Breast epithelium (tissue), 4 donors: ENCODE measurements at regions not wholly inside any gene's neighbourhood (a gene's known extent, or its start where the extent isn't known, plus 50 kb on each side); places are given as distances from the start of the nearest gene placed in this dataset.
"Not testable (repeated sequence)": the region's sequence is repeated elsewhere in the genome, so short reads cannot be mapped to it uniquely, and the experiment has no call there.

Source experiments
- DNase-seq, 2 donors: peaks; one replicate each; pipeline ENCODE4 v3.0.0-alpha.2; 2019; ENCODE audit warnings: low spot score in 2 of 2
- H3K27ac ChIP-seq, 2 donors: fragments of 200-600 bp; sonication (generic) in 1 of 2; one replicate each; pipeline ENCODE4 v1.5.1; 2016 to 2019; ENCODE audit warnings: mild to moderate bottlenecking in 1 of 2
- H3K27me3 ChIP-seq, 2 donors: fragments of 200-600 bp; sonication (generic) in 1 of 2; one replicate each; pipeline versions ENCODE4 v1.5.1 to v1.6.0; 2017 to 2019; ENCODE audit warnings: control low read depth in 1 of 2, mild to moderate bottlenecking in 1 of 2
- H3K36me3 ChIP-seq: fragments of 200-600 bp; one replicate; pipeline ENCODE4 v1.5.1; 2019
- H3K4me1 ChIP-seq, 2 donors: fragments of 200-600 bp; sonication (generic); one replicate each; pipeline ENCODE4 v1.5.1; 2016 to 2019; ENCODE audit warnings: control low read depth in 1 of 2
- H3K4me3 ChIP-seq, 3 donors: fragments of 200-600 bp; sonication (generic); 1 replicate in 2 of 3; 2 replicates in 1 of 3; pipeline ENCODE4 v1.5.1; 2016 to 2019; ENCODE audit warnings: mild to moderate bottlenecking in 3 of 3, moderate library complexity in 2 of 3
- H3K9me3 ChIP-seq, 2 donors: fragments of 200-600 bp; sonication (generic) in 1 of 2; one replicate each; pipeline ENCODE4 v1.5.1; 2016 to 2019; ENCODE audit warnings: control low read depth in 1 of 2
- CTCF ChIP-seq, 3 donors: fragments of 450-650 bp; IDR thresholded peaks; one replicate each; pipeline ENCODE4 v1.5.1; 2016 to 2017; ENCODE audit warnings: antibody characterized with exemption in 3 of 3, mild to moderate bottlenecking in 3 of 3, moderate library complexity in 3 of 3
- POLR2A ChIP-seq: fragments of 450-650 bp; IDR thresholded peaks from one replicate; pipeline ENCODE4 v1.6.1; 2016; ENCODE audit warnings: antibody characterized with exemption, mild to moderate bottlenecking, moderate library complexity
- POLR2AphosphoS5 ChIP-seq, 3 donors: sonication (generic); formaldehyde crosslinking; IDR thresholded peaks; one replicate each; pipeline ENCODE4 v1.6.1; 2017; ENCODE audit warnings: antibody characterized with exemption in 3 of 3
- intact Hi-C: fragments of 100-400 bp; cut with DNase I; formaldehyde crosslinking; loops from one replicate; pipeline ENCODE4 v1.15.1; 2023; ENCODE audit warnings: low total_unique reads

DNA sequence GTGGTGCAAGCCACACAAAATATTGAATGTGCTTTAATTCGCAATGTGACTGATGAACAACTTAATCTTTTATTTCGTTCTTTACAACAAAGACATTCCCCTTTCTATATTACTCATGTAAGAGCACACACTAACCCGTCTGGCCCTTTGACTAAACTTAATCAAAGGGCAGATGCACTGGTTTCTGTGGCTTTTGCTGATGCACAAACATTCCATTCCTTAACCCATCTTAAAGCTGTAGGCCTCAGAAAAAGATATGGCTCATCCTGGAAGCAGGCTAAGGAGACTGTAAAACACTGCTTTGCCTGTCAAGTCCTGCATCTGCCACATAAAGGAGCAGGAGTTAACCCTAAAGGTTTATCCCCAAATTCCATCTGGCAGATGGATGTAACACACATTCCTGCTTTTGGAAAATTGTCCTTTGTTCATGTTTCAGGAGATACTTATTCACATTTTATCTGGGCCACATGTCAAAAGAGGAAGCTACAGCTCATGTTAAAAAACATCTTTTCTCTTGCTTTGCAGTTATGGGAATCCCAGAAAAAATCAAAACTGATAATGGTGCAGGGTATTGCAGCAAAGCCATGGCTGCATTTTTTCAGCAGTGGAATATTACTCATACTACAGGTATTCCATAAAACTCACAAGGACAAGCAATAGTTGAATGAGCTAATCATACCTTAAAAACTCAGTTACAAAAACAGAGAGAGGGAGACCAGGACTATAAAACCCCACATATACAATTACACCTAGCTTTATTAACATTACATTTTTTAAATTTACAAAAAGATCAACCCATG, 137.2 kb downstream of the AHSP start:
- H3K36me3 ChIP-seq: no peaks in the 10 kb centered on the region
- intact Hi-C loops: no loop called here
- DNase-seq: no peak
- no peak overlapping the region for H3K4me3 ChIP-seq
- H3K4me1 ChIP-seq: no peaks in the 10 kb centered on the region
- peaks cover 6 to 20% of the 10 kb centered on the region in 2 donors for H3K9me3 ChIP-seq
- H3K27me3 ChIP-seq: no peaks in the 10 kb centered on the region
- TF ChIP-seq CTCF (IDR thresholded peaks at IDR 0.05) (no peak), POLR2A (no peak), POLR2AphosphoS5 (IDR thresholded peaks at IDR 0.05) (no peak)
- no peak overlapping the region for H3K27ac ChIP-seq

DNA sequence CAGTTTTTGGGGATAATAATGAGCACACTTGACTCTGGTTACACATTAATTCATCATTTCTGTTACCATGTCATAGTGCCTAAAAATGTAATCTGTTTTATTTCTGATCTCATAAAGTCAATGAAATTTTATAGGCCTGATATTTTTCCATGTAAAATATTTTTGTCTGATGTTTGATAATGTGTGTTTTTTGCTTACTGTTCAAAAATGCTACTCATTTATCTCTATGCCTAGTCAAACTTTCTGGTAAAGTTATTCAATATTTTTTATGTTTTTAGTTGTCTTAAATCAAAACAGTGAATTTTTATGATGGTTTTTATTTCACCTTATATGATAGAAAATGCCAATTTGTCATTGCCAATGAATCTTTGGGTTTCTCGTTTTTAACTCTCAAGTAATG, 147.0 kb downstream of the AHSP start:
- peaks cover 0 to 4% of the 10 kb centered on the region in 2 donors for H3K27me3 ChIP-seq
- no peaks in the 10 kb centered on the region for H3K4me1 ChIP-seq
- peaks cover 0 to 9% of the 10 kb centered on the region in 2 donors for H3K9me3 ChIP-seq
- no peak overlapping the region for H3K27ac ChIP-seq
- no peaks in the 10 kb centered on the region for H3K36me3 ChIP-seq
- intact Hi-C loops: no loop called here
- DNase-seq: no peak
- no peak overlapping the region for H3K4me3 ChIP-seq
- TF ChIP-seq POLR2AphosphoS5 (IDR thresholded peaks at IDR 0.05) (no peak), CTCF (IDR thresholded peaks at IDR 0.05) (no peak), POLR2A (no peak)

GRCh38 chr16:31676731-31677130, 149.0 kb downstream of the AHSP start:
- Histone ChIP-seq H3K4me3 (no peak overlapping the region), H3K27ac (no peak overlapping the region), H3K36me3 (no peaks in the 10 kb centered on the region), H3K4me1 (no peaks in the 10 kb centered on the region), H3K27me3 (peaks cover 0 to 4% of the 10 kb centered on the region in 2 donors), H3K9me3 (no peaks in the 10 kb centered on the region)
- no peak for DNase-seq
- intact Hi-C loops: no loop called here
- TF ChIP-seq CTCF (IDR thresholded peaks at IDR 0.05) (no peak), POLR2A (no peak), POLR2AphosphoS5 (IDR thresholded peaks at IDR 0.05) (no peak)

GRCh38 chr16:31678649-31679325, 151.1 kb downstream of the AHSP start:
- intact Hi-C loops: no loop called here
- Histone ChIP-seq H3K9me3 (no peaks in the 10 kb centered on the region), H3K4me3 (no peak overlapping the region), H3K27ac (no peak overlapping the region), H3K27me3 (peaks cover 0 to 4% of the 10 kb centered on the region in 2 donors), H3K36me3 (no peaks in the 10 kb centered on the region), H3K4me1 (no peaks in the 10 kb centered on the region)
- no peak for TF ChIP-seq POLR2AphosphoS5 (IDR thresholded peaks at IDR 0.05)
- TF ChIP-seq CTCF (IDR thresholded peaks at IDR 0.05): no peak
- no peak for TF ChIP-seq POLR2A
- DNase-seq: no peak

- H3K9me3 ChIP-seq, H3K36me3 ChIP-seq, intact Hi-C loops, H3K27me3 ChIP-seq, H3K27ac ChIP-seq, H3K4me1 ChIP-seq, DNase-seq, H3K4me3 ChIP-seq: not testable (repeated sequence)
Measured at GRCh38 chr16:31689331-31689730, 161.6 kb downstream of the AHSP start.

GRCh38 chr16:31692338-31692737, 164.6 kb downstream of the AHSP start:
- H3K36me3 ChIP-seq, H3K27ac ChIP-seq, H3K9me3 ChIP-seq, H3K27me3 ChIP-seq, DNase-seq, intact Hi-C loops, H3K4me3 ChIP-seq, H3K4me1 ChIP-seq: not testable (repeated sequence)
